ENCODE measurements at regions not wholly inside any gene's neighbourhood (a gene's known extent, or its start where the extent isn't known, plus 50 kb on each side); places are given as distances from the start of the nearest gene placed in this dataset.

- Histone ChIP-seq H3K9me3 (replicated peaks; ENCODE audit: control insufficient read depth, insufficient read depth, low read length) (no peaks in the 10 kb centered on the region; the same call in 1 of the 3 replicates), H3K4me3 (no peak overlapping the region), H3K4me1 (ENCODE audit: control insufficient read depth, insufficient read depth, low read length) (no peaks in the 10 kb centered on the region), H4K20me1 (ENCODE audit: control insufficient read depth, insufficient read depth) (no peaks in the 10 kb centered on the region), H3K4me2 (ENCODE audit: control insufficient read depth, insufficient read depth) (no peak overlapping the region), H3K9ac (ENCODE audit: control insufficient read depth, insufficient read depth, low read length) (no peak overlapping the region), H3K27me3 (replicated peaks in 1 of 2; ENCODE audit: control insufficient read depth in 2 of 2, insufficient read depth in 2 of 2, low read length in 1 of 2) (no peaks in the 10 kb centered on the region), H3K79me2 (ENCODE audit: control insufficient read depth, insufficient read depth, low read length) (no peaks in the 10 kb centered on the region), H3K36me3 (ENCODE audit: control insufficient read depth in 2 of 2, insufficient read depth in 2 of 2, low read length in 1 of 2) (no peaks in the 10 kb centered on the region), H2AFZ (ENCODE audit: control insufficient read depth, low read depth, low read length) (no peak overlapping the region), H3K27ac (ENCODE audit: control insufficient read depth, insufficient read depth) (no peak overlapping the region)
- no peak for DNase-seq (ENCODE audit: low read depth, low spot score)
- WGBS (ENCODE audit: insufficient coverage, insufficient replicate concordance, low lambda C conversion rate, missing lambda C conversion rate): 4% methylated on average over 2 of the region's 2 CpGs
- intact Hi-C loops (cut with micrococcal nuclease; ENCODE audit: unreplicated experiment) (no loop called here), in situ Hi-C loops (cut with MboI) (no loop called here)
- POLR2A ChIA-PET: no interaction called here
- RAD21 ChIA-PET (ENCODE audit: unreplicated experiment): no interaction called here
- no TSS peak for BruUV-seq (replicated peaks)
- FAIRE-seq: no peak
- ATAC-seq: no peak
- SMC1A ChIA-PET (ENCODE audit: uncharacterized antibody, unreplicated experiment): no interaction called here
- TF ChIP-seq ZSCAN29 (IDR thresholded peaks at IDR 0.05) (no peak), CREM (IDR thresholded peaks at IDR 0.05; ENCODE audit: low read depth) (no peak), KAT2A (conservative IDR thresholded peaks at IDR 0.05; ENCODE audit: control insufficient read depth, low read depth, low read length) (no peak), ZNF207 (IDR thresholded peaks at IDR 0.05; ENCODE audit: borderline replicate concordance) (no peak), RB1 (IDR thresholded peaks at IDR 0.05; ENCODE audit: borderline replicate concordance) (no peak), CREB1 (IDR thresholded peaks at IDR 0.05; ENCODE audit: low read depth) (no peak), CEBPZ (IDR thresholded peaks at IDR 0.05; ENCODE audit: low read depth, low read length) (no peak)
- CTCF ChIA-PET: no interaction called here
Observed at GRCh38 chr4:43822621-43823020, 626.0 kb downstream of the KCTD8 start.

Measured in GM12878 (cell line).